Loucy (cell line): ENCODE measurements at regions not wholly inside any gene's neighbourhood (a gene's known extent, or its start where the extent isn't known, plus 50 kb on each side); places are given as distances from the start of the nearest gene placed in this dataset.

Source experiments
- H2AFZ ChIP-seq: fragments of 200-600 bp; sonication (generic); 2 replicates; pipeline ENCODE4 v1.6.0; 2016; ENCODE audit warnings: antibody characterized with exemption, mild to moderate bottlenecking, low read length, moderate library complexity
- H3F3A ChIP-seq: fragments of 200-600 bp; 2 replicates; pipeline ENCODE4 v1.6.0; 2016; ENCODE audit warnings: antibody characterized with exemption, low read depth, mild to moderate bottlenecking
- H3K27me3 ChIP-seq: fragments of 200-600 bp; sonication (generic); 2 replicates; pipeline ENCODE4 v1.6.1; 2014; ENCODE audit warnings: low read length, mild to moderate bottlenecking; ENCODE audit not compliant: insufficient read depth, poor library complexity, severe bottlenecking
- H3K36me3 ChIP-seq: fragments of 200-600 bp; sonication (generic); 2 replicates; pipeline ENCODE4 v1.6.1; 2016; ENCODE audit warnings: low read length; ENCODE audit not compliant: insufficient read depth
- H3K4me1 ChIP-seq: fragments of 200-600 bp; sonication (generic); 2 replicates; pipeline ENCODE4 v1.5.1; 2014; ENCODE audit warnings: low read length, mild to moderate bottlenecking; ENCODE audit not compliant: insufficient read depth, poor library complexity, severe bottlenecking
- H3K4me2 ChIP-seq: fragments of 200-600 bp; sonication (generic); 2 replicates; pipeline ENCODE4 v1.6.0; 2014; ENCODE audit warnings: antibody characterized with exemption, low read length, low read depth, mild to moderate bottlenecking; ENCODE audit not compliant: poor library complexity, severe bottlenecking
- H3K4me3 ChIP-seq: fragments of 200-600 bp; sonication (generic); 2 replicates; pipeline ENCODE4 v1.5.1; 2014; ENCODE audit warnings: low read length, mild to moderate bottlenecking, mixed read lengths; ENCODE audit not compliant: poor library complexity, severe bottlenecking
- H3K79me2 ChIP-seq: fragments of 200-600 bp; sonication (generic); 2 replicates; pipeline ENCODE4 v1.6.1; 2014; ENCODE audit warnings: low read length; ENCODE audit not compliant: insufficient read depth
- H3K9ac ChIP-seq: fragments of 200-600 bp; sonication (generic); 2 replicates; pipeline ENCODE4 v1.6.0; 2014; ENCODE audit warnings: mild to moderate bottlenecking, low read depth, low read length, moderate library complexity; ENCODE audit not compliant: poor library complexity, severe bottlenecking
- H3K9me2 ChIP-seq: fragments of 200-600 bp; sonication (generic); replicated peaks from 2 replicates; pipeline ENCODE4 v1.6.1; 2016; ENCODE audit warnings: low read depth, low read length, mixed read lengths
- H3K9me3 ChIP-seq: fragments of 200-600 bp; sonication (generic); 2 replicates; pipeline ENCODE4 v1.6.1; 2014; ENCODE audit warnings: mild to moderate bottlenecking, antibody characterized with exemption, low read length, low read depth; ENCODE audit not compliant: insufficient read depth
- H4K20me1 ChIP-seq: fragments of 200-600 bp; sonication (generic); 2 replicates; pipeline ENCODE4 v1.6.0; 2014; ENCODE audit warnings: antibody characterized with exemption, low read length, mild to moderate bottlenecking; ENCODE audit not compliant: insufficient read depth, poor library complexity, severe bottlenecking
- EZH2phosphoT487 ChIP-seq: fragments of 200-600 bp; IDR thresholded peaks from 2 replicates; pipeline ENCODE4 v1.6.1; 2018; ENCODE audit warnings: antibody characterized with exemption, mild to moderate bottlenecking, moderate library complexity, borderline replicate concordance
- TF ChIP-seq, protein P1 (sequence below): fragments of 200-600 bp; sonication (generic); conservative IDR thresholded peaks from 2 replicates; pipeline ENCODE4 v1.5.1; 2014; ENCODE audit warnings: mild to moderate bottlenecking, antibody characterized with exemption, low read length

GRCh38 chr17:73694491-73694890, 50.2 kb upstream of the SDK2 start:
- Histone ChIP-seq H3K79me2 (no peaks in the 10 kb centered on the region), H3K4me2 (no peak overlapping the region), H2AFZ (no peak overlapping the region), H4K20me1 (no peaks in the 10 kb centered on the region), H3K9me3 (no peaks in the 10 kb centered on the region), H3K36me3 (no peaks in the 10 kb centered on the region), H3K9ac (no peak overlapping the region), H3F3A (no peaks in the 10 kb centered on the region), H3K4me3 (no peak overlapping the region), H3K9me2 (no peaks in the 10 kb centered on the region), H3K27me3 (no peaks in the 10 kb centered on the region), H3K4me1 (no peaks in the 10 kb centered on the region)
- TF ChIP-seq, protein P1, sequence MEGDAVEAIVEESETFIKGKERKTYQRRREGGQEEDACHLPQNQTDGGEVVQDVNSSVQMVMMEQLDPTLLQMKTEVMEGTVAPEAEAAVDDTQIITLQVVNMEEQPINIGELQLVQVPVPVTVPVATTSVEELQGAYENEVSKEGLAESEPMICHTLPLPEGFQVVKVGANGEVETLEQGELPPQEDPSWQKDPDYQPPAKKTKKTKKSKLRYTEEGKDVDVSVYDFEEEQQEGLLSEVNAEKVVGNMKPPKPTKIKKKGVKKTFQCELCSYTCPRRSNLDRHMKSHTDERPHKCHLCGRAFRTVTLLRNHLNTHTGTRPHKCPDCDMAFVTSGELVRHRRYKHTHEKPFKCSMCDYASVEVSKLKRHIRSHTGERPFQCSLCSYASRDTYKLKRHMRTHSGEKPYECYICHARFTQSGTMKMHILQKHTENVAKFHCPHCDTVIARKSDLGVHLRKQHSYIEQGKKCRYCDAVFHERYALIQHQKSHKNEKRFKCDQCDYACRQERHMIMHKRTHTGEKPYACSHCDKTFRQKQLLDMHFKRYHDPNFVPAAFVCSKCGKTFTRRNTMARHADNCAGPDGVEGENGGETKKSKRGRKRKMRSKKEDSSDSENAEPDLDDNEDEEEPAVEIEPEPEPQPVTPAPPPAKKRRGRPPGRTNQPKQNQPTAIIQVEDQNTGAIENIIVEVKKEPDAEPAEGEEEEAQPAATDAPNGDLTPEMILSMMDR = no peak
- no peak for TF ChIP-seq EZH2phosphoT487

GRCh38 chr17:73695035-73695738, 50.9 kb upstream of the SDK2 start:
- Histone ChIP-seq H3K79me2 (no peaks in the 10 kb centered on the region), H3K36me3 (no peaks in the 10 kb centered on the region), H2AFZ (no peak overlapping the region), H3K4me1 (no peaks in the 10 kb centered on the region), H4K20me1 (no peaks in the 10 kb centered on the region), H3K4me2 (no peak overlapping the region), H3K27me3 (no peaks in the 10 kb centered on the region), H3K9ac (no peak overlapping the region), H3K9me2 (no peaks in the 10 kb centered on the region), H3K4me3 (no peak overlapping the region), H3F3A (no peaks in the 10 kb centered on the region), H3K9me3 (no peaks in the 10 kb centered on the region)
- no peak for TF ChIP-seq EZH2phosphoT487
- TF ChIP-seq, protein P1 = no peak

DNA sequence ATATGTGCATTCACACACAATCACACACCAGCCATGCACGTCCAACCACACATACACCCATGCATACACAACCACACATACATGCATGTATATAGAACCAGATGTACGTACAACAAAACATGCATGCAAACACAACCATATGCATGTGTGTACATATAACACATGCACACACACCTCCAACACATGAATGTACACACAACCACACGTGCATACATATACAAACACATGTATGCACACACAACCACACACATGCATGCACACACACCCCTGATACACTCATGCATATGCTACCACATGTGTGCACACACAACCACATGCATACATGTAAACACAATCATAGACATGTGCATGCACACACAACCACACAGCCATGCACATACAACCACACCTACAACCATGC, 52.0 kb upstream of the SDK2 start:
- TF ChIP-seq, protein P1 = no peak
- TF ChIP-seq EZH2phosphoT487 = no peak
- Histone ChIP-seq H3K4me1 (no peaks in the 10 kb centered on the region), H3K36me3 (no peaks in the 10 kb centered on the region), H3K27me3 (no peaks in the 10 kb centered on the region), H3K9me3 (no peaks in the 10 kb centered on the region), H3K4me3 (no peak overlapping the region), H3K79me2 (no peaks in the 10 kb centered on the region), H3K4me2 (no peak overlapping the region), H3K9ac (no peak overlapping the region), H4K20me1 (no peaks in the 10 kb centered on the region), H3F3A (no peaks in the 10 kb centered on the region), H2AFZ (no peak overlapping the region), H3K9me2 (no peaks in the 10 kb centered on the region)
